ENCODE measurements at regions not wholly inside any gene's neighbourhood (a gene's known extent, or its start where the extent isn't known, plus 50 kb on each side); places are given as distances from the start of the nearest gene placed in this dataset.

DNA sequence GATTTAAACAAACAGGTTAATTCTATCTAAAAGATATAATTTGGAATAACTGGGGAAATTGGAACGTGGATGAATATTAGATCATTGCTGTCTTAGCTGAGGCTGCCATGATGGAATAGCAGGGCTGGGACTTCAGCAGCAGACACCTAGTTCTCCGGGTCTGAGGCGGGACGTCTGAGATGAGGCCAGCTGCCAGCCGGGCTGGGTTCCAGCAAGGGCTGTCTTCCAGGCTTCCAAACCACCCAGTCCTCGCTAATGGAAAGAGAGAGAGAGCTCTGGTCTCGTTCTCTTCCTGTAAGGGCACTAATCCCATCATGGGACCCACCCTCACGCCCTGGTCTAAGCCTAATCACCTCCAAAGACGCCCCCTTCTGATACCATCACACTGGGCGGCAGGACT lies 85.7 kb downstream of the ADRA2C start:
- Histone ChIP-seq H3K4me2 (no peak overlapping the region), H3K79me2 (ENCODE audit: insufficient read depth, low read depth) (no peaks in the 10 kb centered on the region), H3K36me3 (ENCODE audit: insufficient read depth) (no peaks in the 10 kb centered on the region), H3K27ac (no peak overlapping the region), H3K4me3 (IDR thresholded peaks at IDR 0.05; ENCODE audit: insufficient read depth, low read depth, low read length) (no peak overlapping the region), H3K27me3 (ENCODE audit: insufficient read depth, low read depth) (peaks cover 17% of the 10 kb centered on the region; the same call in 1 of the 2 replicates), H3K4me1 (ENCODE audit: low read depth, poor library complexity, severe bottlenecking) (no peaks in the 10 kb centered on the region), H3K9ac (no peak overlapping the region), H4K20me1 (ENCODE audit: insufficient read depth) (no peaks in the 10 kb centered on the region), H2AFZ (ENCODE audit: low read depth) (no peak overlapping the region)
- TF ChIP-seq, protein P1, sequence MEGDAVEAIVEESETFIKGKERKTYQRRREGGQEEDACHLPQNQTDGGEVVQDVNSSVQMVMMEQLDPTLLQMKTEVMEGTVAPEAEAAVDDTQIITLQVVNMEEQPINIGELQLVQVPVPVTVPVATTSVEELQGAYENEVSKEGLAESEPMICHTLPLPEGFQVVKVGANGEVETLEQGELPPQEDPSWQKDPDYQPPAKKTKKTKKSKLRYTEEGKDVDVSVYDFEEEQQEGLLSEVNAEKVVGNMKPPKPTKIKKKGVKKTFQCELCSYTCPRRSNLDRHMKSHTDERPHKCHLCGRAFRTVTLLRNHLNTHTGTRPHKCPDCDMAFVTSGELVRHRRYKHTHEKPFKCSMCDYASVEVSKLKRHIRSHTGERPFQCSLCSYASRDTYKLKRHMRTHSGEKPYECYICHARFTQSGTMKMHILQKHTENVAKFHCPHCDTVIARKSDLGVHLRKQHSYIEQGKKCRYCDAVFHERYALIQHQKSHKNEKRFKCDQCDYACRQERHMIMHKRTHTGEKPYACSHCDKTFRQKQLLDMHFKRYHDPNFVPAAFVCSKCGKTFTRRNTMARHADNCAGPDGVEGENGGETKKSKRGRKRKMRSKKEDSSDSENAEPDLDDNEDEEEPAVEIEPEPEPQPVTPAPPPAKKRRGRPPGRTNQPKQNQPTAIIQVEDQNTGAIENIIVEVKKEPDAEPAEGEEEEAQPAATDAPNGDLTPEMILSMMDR (conservative IDR thresholded peaks at IDR 0.05; ENCODE audit: low read depth, low read length): no peak

DNA sequence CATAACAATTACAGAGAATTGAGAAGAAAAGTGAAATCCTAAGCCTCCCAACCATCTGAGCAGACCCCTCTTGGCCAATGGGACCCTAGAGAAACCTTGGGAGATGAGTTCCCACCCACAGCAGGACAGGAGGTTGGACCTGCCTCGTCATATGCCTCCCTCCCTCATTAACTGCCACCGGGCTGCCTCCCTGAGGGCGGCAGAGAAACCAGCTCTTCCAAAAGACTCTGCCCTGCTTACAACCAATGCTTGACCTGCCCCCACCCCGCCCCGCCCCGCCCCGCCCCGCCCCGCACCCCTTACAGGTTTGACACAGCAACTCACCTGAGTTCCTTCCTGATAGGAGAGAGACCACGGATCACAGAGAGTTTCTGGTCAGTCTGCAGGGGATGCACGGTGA lies 86.1 kb downstream of the ADRA2C start:
- Histone ChIP-seq H4K20me1 (ENCODE audit: insufficient read depth) (no peaks in the 10 kb centered on the region), H3K4me1 (ENCODE audit: low read depth, poor library complexity, severe bottlenecking) (no peaks in the 10 kb centered on the region), H3K4me3 (IDR thresholded peaks at IDR 0.05; ENCODE audit: insufficient read depth, low read depth, low read length) (no peak overlapping the region), H3K36me3 (ENCODE audit: insufficient read depth) (no peaks in the 10 kb centered on the region), H2AFZ (ENCODE audit: low read depth) (no peak overlapping the region), H3K79me2 (ENCODE audit: insufficient read depth, low read depth) (no peaks in the 10 kb centered on the region), H3K27ac (no peak overlapping the region), H3K27me3 (ENCODE audit: insufficient read depth, low read depth) (peaks cover 17% of the 10 kb centered on the region; the same call in 1 of the 2 replicates), H3K9ac (no peak overlapping the region), H3K4me2 (no peak overlapping the region)
- TF ChIP-seq, protein P1 (conservative IDR thresholded peaks at IDR 0.05; ENCODE audit: low read depth, low read length): no peak

DNA sequence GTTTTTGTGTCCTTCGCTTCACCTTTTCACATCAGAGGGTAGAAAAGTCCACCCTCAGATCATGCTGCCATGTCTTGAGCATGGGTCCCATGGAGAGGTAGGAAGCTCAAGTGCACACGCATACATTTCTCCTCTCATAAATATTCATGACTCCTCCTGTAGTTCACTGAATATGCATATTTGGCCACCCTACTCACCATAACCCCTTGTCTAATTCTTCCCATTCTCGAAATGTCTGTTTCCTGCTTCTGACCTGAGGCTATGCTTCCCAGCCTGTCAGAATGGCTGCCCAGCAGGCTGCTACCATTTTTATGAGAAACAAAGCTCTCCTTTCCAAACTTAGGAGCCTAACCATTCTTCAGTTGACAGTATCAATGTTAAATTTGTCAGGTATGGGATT lies 86.5 kb downstream of the ADRA2C start:
- no peaks in the 10 kb centered on the region for H3K79me2 ChIP-seq (ENCODE audit: insufficient read depth, low read depth)
- H3K4me3 ChIP-seq (IDR thresholded peaks at IDR 0.05; ENCODE audit: insufficient read depth, low read depth, low read length): no peak overlapping the region
- no peak overlapping the region for H3K27ac ChIP-seq
- no peaks in the 10 kb centered on the region for H3K4me1 ChIP-seq (ENCODE audit: low read depth, poor library complexity, severe bottlenecking)
- no peak overlapping the region for H3K4me2 ChIP-seq
- no peak overlapping the region for H3K9ac ChIP-seq
- H3K27me3 ChIP-seq (ENCODE audit: insufficient read depth, low read depth): peaks cover 17% of the 10 kb centered on the region; the same call in 1 of the 2 replicates
- H2AFZ ChIP-seq (ENCODE audit: low read depth): no peak overlapping the region
- H3K36me3 ChIP-seq (ENCODE audit: insufficient read depth): no peaks in the 10 kb centered on the region
- no peaks in the 10 kb centered on the region for H4K20me1 ChIP-seq (ENCODE audit: insufficient read depth)
- TF ChIP-seq, protein P1 (conservative IDR thresholded peaks at IDR 0.05; ENCODE audit: low read depth, low read length): no peak

DNA sequence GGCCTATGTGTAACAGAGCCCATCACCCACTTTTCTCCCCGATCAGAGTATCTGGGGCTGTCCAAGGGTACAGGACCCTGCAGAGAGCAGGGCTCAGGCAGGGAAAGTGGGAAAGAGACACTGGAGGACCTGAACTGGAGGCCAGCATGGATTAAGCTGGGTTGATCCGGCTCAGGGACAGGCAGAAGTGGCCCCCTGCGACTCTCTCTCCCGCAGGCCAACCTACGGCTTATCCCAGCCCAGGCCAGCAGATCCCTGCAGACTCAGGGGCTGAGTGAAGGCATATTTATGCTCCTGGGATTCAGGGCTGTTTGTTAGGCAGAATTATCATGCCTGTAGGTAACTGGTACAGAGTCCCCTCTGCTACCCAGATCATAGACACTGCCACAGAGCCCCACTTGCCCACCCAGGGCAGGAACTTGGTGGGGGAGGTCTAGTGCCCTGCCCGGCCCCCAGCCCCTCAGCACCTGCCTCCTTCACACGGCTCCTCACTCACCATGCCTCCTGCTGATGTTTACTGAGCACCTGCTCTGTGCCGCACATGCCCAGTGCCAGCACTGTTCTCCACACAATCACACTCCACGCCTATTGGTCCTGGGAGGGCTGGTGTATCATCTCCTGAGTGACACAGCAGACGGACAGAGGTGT lies 87.3 kb downstream of the ADRA2C start:
- Histone ChIP-seq H3K4me3 (IDR thresholded peaks at IDR 0.05; ENCODE audit: insufficient read depth, low read depth, low read length) (no peak overlapping the region), H3K27ac (no peak overlapping the region), H2AFZ (ENCODE audit: low read depth) (no peak overlapping the region), H3K9ac (no peak overlapping the region), H4K20me1 (ENCODE audit: insufficient read depth) (no peaks in the 10 kb centered on the region), H3K79me2 (ENCODE audit: insufficient read depth, low read depth) (no peaks in the 10 kb centered on the region), H3K4me2 (no peak overlapping the region), H3K27me3 (ENCODE audit: insufficient read depth, low read depth) (peaks cover 17% of the 10 kb centered on the region; the same call in 1 of the 2 replicates), H3K4me1 (ENCODE audit: low read depth, poor library complexity, severe bottlenecking) (no peaks in the 10 kb centered on the region), H3K36me3 (ENCODE audit: insufficient read depth) (no peaks in the 10 kb centered on the region)
- TF ChIP-seq, protein P1 (conservative IDR thresholded peaks at IDR 0.05; ENCODE audit: low read depth, low read length): no peak

All from KMS-11 (cell line).